Upper lobe of left lung (tissue), 4 donors: ENCODE measurements at regions not wholly inside any gene's neighbourhood (a gene's known extent, or its start where the extent isn't known, plus 50 kb on each side); places are given as distances from the start of the nearest gene placed in this dataset.

Source experiments
- CTCF ChIP-seq, 6 experiments: fragments of 450-650 bp in 4 of 6; fragments of 200-600 bp in 2 of 6; sonication (generic) in 2 of 6; IDR thresholded peaks; one replicate each; pipeline ENCODE4 v1.5.1; 2016 to 2019; ENCODE audit warnings: antibody characterized with exemption in 6 of 6
- POLR2A ChIP-seq, 4 donors: fragments of 450-650 bp; IDR thresholded peaks; one replicate each; pipeline ENCODE4 v1.5.1; 2016 to 2017; ENCODE audit warnings: antibody characterized with exemption in 4 of 4, mild to moderate bottlenecking in 2 of 4

- TF ChIP-seq CTCF (IDR thresholded peaks at IDR 0.05): no peak
- TF ChIP-seq POLR2A (IDR thresholded peaks at IDR 0.05): no peak
Observed at GRCh38 chr1:208526613-208527125, 282.5 kb upstream of the PLXNA2 start.
